Neuronal stem cell (in vitro differentiated cells): ENCODE measurements at regions not wholly inside any gene's neighbourhood (a gene's known extent, or its start where the extent isn't known, plus 50 kb on each side); places are given as distances from the start of the nearest gene placed in this dataset.

Experiments
- DNase-seq: peaks from one replicate; pipeline ENCODE4 v3.0.0-alpha.2; 2013; ENCODE audit warnings: low spot score
- H2AFZ ChIP-seq: one replicate; pipeline ENCODE4 v1.6.1; 2013; ENCODE audit warnings: mild to moderate bottlenecking, low read length, inconsistent platforms
- H2AK5ac ChIP-seq: 2 replicates; pipeline ENCODE4 v1.6.1; 2013; ENCODE audit warnings: low read depth, mild to moderate bottlenecking, inconsistent platforms, low read length, moderate library complexity, mixed read lengths
- H2BK120ac ChIP-seq: 2 replicates; pipeline ENCODE4 v1.6.1; 2013; ENCODE audit warnings: low read depth, mild to moderate bottlenecking, inconsistent platforms, low read length, moderate library complexity, mixed read lengths
- H2BK12ac ChIP-seq: one replicate; pipeline ENCODE4 v1.6.1; 2013; ENCODE audit warnings: low read length, inconsistent platforms
- H2BK15ac ChIP-seq: 2 replicates; pipeline ENCODE4 v1.6.1; 2013; ENCODE audit warnings: mild to moderate bottlenecking, low read length, inconsistent platforms, mixed read lengths
- H2BK5ac ChIP-seq: one replicate; pipeline ENCODE4 v1.6.1; 2013; ENCODE audit warnings: inconsistent platforms, mild to moderate bottlenecking, low read length, moderate library complexity
- H3K14ac ChIP-seq: one replicate; pipeline ENCODE4 v1.6.1; 2013; ENCODE audit warnings: low read length, inconsistent platforms
- H3K18ac ChIP-seq: 2 replicates; pipeline ENCODE4 v1.6.1; 2013; ENCODE audit warnings: low read length, inconsistent platforms
- H3K23ac ChIP-seq: 2 replicates; pipeline ENCODE4 v1.6.1; 2013; ENCODE audit warnings: low read depth, mild to moderate bottlenecking, mixed read lengths, low read length, inconsistent platforms; ENCODE audit not compliant: poor library complexity
- H3K27ac ChIP-seq: replicated peaks from 3 replicates; pipeline ENCODE4 v1.5.1; 2013; ENCODE audit warnings: low read length, inconsistent platforms
- H3K27me3 ChIP-seq, 3 experiments: 2 replicates each; pipeline ENCODE4 v1.6.1; 2013; ENCODE audit warnings: low read length in 3 of 3, mild to moderate bottlenecking in 2 of 3, inconsistent platforms in 1 of 3, low read depth in 1 of 3, mixed read lengths in 1 of 3, moderate library complexity in 1 of 3; ENCODE audit not compliant: control insufficient read depth in 3 of 3, insufficient read depth in 3 of 3
- H3K36me3 ChIP-seq, 2 donors: replicated peaks in 1 of 2; 2 replicates each; pipeline ENCODE4 v1.6.1; 2013; ENCODE audit warnings: low read length in 2 of 2; ENCODE audit not compliant: control insufficient read depth in 2 of 2, insufficient read depth in 2 of 2
- H3K4ac ChIP-seq: 2 replicates; pipeline ENCODE4 v1.6.1; 2013; ENCODE audit warnings: inconsistent platforms, mild to moderate bottlenecking, low read length, moderate library complexity
- H3K4me1 ChIP-seq, 2 donors: 1 replicate in 1 of 2; 2 replicates in 1 of 2; pipeline ENCODE4 v1.6.1; 2013; ENCODE audit warnings: low read length in 2 of 2, low read depth in 1 of 2; ENCODE audit not compliant: control insufficient read depth in 2 of 2, insufficient read depth in 1 of 2
- H3K4me2 ChIP-seq: one replicate; pipeline ENCODE4 v1.6.1; 2013; ENCODE audit warnings: mild to moderate bottlenecking, low read length, inconsistent platforms; ENCODE audit not compliant: insufficient read depth, poor library complexity, severe bottlenecking
- H3K4me3 ChIP-seq, 2 donors: 2 replicates each; pipeline ENCODE4 v1.5.1; 2013; ENCODE audit warnings: low read length in 2 of 2, mild to moderate bottlenecking in 2 of 2, inconsistent platforms in 1 of 2, moderate library complexity in 1 of 2
- H3K79me1 ChIP-seq: one replicate; pipeline ENCODE4 v1.6.1; 2013; ENCODE audit warnings: low read depth, mild to moderate bottlenecking, inconsistent platforms, low read length, moderate library complexity
- H3K9ac ChIP-seq: one replicate; pipeline ENCODE4 v1.6.1; 2013; ENCODE audit warnings: mild to moderate bottlenecking, low read depth, low read length, inconsistent platforms; ENCODE audit not compliant: poor library complexity
- H3K9me3 ChIP-seq, 2 donors: replicated peaks in 1 of 2; 2 replicates each; pipeline versions ENCODE3 to v1.6.1; 2013; ENCODE audit warnings: low read length in 2 of 2, mild to moderate bottlenecking in 2 of 2, inconsistent platforms in 1 of 2, low read depth in 1 of 2, mixed read lengths in 1 of 2, moderate library complexity in 1 of 2; ENCODE audit not compliant: control insufficient read depth in 2 of 2, insufficient read depth in 1 of 2
- H4K8ac ChIP-seq: one replicate; pipeline ENCODE4 v1.6.1; 2013; ENCODE audit warnings: low read depth, mild to moderate bottlenecking, inconsistent platforms, low read length, moderate library complexity
- H4K91ac ChIP-seq: one replicate; pipeline ENCODE4 v1.6.1; 2013; ENCODE audit warnings: low read length, low read depth, mild to moderate bottlenecking, inconsistent platforms; ENCODE audit not compliant: poor library complexity
- WGBS, 2 donors: extraction: QIAGEN DNeasy Blood & Tissue Kit; methylation state at CpG; one replicate each; pipeline ENCODE4 v1.1.7; 2013; ENCODE audit warnings: missing lambda C conversion rate in 2 of 2, mixed read lengths in 1 of 2; ENCODE audit not compliant: insufficient read length in 2 of 2, insufficient replicate concordance in 1 of 2; ENCODE audit errors: extremely low coverage in 2 of 2; 5-methylcytosine and 5-hydroxymethylcytosine counted together

DNA sequence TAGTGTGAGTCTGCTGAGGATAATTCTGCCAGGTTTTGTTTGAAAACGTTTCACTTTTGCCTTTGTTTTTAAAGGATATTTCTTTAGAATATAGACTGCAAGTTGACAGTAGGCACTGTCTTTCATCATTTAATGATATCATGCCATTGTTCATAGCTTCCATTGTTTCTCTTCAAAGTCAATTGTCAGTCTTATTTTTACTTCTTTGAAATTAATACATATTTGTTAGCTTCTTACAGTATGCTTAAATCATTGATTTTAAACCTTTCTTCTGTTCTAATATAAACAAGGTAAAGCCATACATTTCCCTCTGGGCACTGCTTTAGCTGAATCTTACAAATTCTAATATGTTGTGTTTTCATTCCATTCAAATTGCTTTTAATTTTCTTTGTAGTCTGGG is 62.3 kb upstream of the PARVA start:
- Histone ChIP-seq H3K36me3 (no peaks in the 10 kb centered on the region), H3K4me3 (no peak overlapping the region), H2AK5ac (no peak overlapping the region), H3K18ac (no peak overlapping the region), H3K79me1 (no peaks in the 10 kb centered on the region), H3K9me3 (peaks cover 3 to 4% of the 10 kb centered on the region in 2 donors), H2AFZ (no peak overlapping the region), H3K14ac (no peak overlapping the region), H3K27ac (no peak overlapping the region), H3K23ac (no peak overlapping the region), H2BK15ac (no peak overlapping the region), H3K4ac (no peak overlapping the region), H2BK12ac (no peak overlapping the region), H2BK120ac (no peak overlapping the region), H2BK5ac (no peak overlapping the region), H3K4me2 (no peak overlapping the region), H3K27me3 (no peaks in the 10 kb centered on the region), H4K91ac (no peak overlapping the region), H4K8ac (no peak overlapping the region), H3K4me1 (peaks cover 0 to 3% of the 10 kb centered on the region in 2 donors), H3K9ac (no peak overlapping the region)
- no CpG with 5 or more reads among the region's 1 CpG for WGBS, 2 donors
- DNase-seq: no peak

DNA sequence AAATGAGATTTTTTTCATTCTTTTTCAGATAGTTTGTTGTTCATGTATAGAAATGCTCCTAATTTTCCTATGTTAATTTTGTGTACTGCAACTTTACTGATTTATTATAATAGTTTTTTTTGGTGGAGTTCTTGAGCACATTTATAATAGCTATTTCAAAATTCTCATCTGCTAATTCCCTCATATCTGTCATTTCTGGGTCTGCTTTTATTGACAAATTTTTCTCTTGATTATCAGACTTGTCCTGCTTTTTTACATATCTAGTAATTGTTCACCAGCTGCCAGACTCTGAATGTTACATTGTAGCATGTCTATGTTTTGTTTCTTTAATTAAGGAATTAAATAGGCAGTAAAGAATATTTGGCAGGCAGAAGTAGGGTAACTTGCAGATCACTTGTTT is 60.9 kb upstream of the PARVA start:
- no peak overlapping the region for H2BK120ac ChIP-seq
- no peak for DNase-seq
- H4K8ac ChIP-seq: no peak overlapping the region
- H2BK5ac ChIP-seq: no peak overlapping the region
- no peaks in the 10 kb centered on the region for H3K36me3 ChIP-seq
- H3K4me3 ChIP-seq: no peak overlapping the region
- peaks cover 3 to 4% of the 10 kb centered on the region in 2 donors for H3K9me3 ChIP-seq
- no peak overlapping the region for H3K18ac ChIP-seq
- H3K27ac ChIP-seq: no peak overlapping the region
- no peaks in the 10 kb centered on the region for H3K79me1 ChIP-seq
- no peak overlapping the region for H3K14ac ChIP-seq
- no peak overlapping the region for H3K4me2 ChIP-seq
- no peak overlapping the region for H3K9ac ChIP-seq
- no peak overlapping the region for H4K91ac ChIP-seq
- peaks cover 0 to 3% of the 10 kb centered on the region in 2 donors for H3K4me1 ChIP-seq
- H3K4ac ChIP-seq: no peak overlapping the region
- H3K23ac ChIP-seq: no peak overlapping the region
- H2AFZ ChIP-seq: no peak overlapping the region
- H2BK12ac ChIP-seq: no peak overlapping the region
- H2AK5ac ChIP-seq: no peak overlapping the region
- H3K27me3 ChIP-seq: no peaks in the 10 kb centered on the region
- no peak overlapping the region for H2BK15ac ChIP-seq

DNA sequence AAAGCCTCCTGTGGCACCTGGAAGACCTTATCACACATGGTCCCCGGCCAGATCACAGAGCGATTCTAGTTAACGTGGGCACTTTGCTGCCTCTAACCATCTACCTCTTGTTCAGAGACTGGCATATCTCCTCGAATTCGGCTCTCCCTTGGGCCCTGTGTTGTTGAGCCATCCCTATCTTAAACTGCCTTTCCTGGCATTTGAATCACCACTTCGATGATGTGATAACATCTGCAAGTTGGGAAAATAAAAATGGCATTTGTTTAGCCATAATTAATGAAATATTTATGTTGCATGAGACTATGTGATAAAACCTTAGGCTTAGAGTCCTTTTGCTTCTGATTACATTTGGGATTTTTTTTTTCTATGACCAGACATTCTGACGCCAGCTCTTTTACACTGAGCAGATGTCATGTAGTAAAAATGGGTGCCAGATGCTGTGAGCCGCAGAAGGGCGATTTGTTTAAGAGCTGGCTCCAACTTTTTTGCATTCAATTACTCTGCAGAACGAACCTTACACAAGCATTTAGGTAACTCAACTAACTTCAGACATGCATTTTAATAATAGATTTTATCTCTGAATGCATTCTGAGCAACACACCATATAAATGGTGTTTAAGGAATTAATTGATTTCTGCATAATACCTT is 58.5 kb upstream of the PARVA start:
- H2AK5ac ChIP-seq: no peak overlapping the region
- H3K27me3 ChIP-seq: no peaks in the 10 kb centered on the region
- H3K9ac ChIP-seq: no peak overlapping the region
- no peak overlapping the region for H3K4me3 ChIP-seq
- H4K8ac ChIP-seq: no peak overlapping the region
- no peak overlapping the region for H3K4ac ChIP-seq
- peaks cover 0 to 3% of the 10 kb centered on the region in 2 donors for H3K4me1 ChIP-seq
- no peak overlapping the region for H3K14ac ChIP-seq
- no CpG with 5 or more reads among the region's 10 CpGs for WGBS, 2 donors
- no peak for DNase-seq
- no peak overlapping the region for H2BK12ac ChIP-seq
- H3K9me3 ChIP-seq: peaks cover 3 to 4% of the 10 kb centered on the region in 2 donors
- no peak overlapping the region for H3K18ac ChIP-seq
- H3K4me2 ChIP-seq: no peak overlapping the region
- H3K23ac ChIP-seq: no peak overlapping the region
- H4K91ac ChIP-seq: no peak overlapping the region
- no peak overlapping the region for H2BK120ac ChIP-seq
- H2BK5ac ChIP-seq: no peak overlapping the region
- no peaks in the 10 kb centered on the region for H3K79me1 ChIP-seq
- H3K27ac ChIP-seq: no peak overlapping the region
- H2BK15ac ChIP-seq: no peak overlapping the region
- no peaks in the 10 kb centered on the region for H3K36me3 ChIP-seq
- H2AFZ ChIP-seq: no peak overlapping the region

DNA sequence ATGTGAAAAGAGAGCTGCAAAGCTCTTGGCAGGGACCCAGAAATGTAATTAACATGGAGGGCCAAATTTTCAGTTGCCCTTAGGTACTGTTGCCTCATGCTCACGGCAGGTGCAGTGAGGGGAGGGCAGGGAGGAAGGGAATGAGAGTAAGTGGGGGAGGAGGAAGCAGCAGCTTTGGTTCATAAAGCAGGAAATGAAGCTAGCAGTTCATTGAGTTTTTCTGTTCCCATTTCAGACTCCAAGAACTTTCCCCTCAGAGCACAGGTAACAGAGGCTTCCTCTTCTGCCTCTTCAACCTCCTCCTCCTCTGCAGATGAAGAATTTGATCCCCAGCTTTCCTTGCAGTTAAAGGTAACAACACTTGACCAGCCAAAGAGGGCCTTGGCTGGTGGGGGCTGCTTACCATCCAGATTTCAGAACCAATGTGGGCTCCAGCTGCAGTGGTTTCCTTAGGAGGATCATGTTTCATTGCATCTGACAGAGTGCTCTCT is 57.9 kb upstream of the PARVA start:
- Histone ChIP-seq H3K36me3 (no peaks in the 10 kb centered on the region), H3K9ac (no peak overlapping the region), H2AFZ (no peak overlapping the region), H3K27me3 (no peaks in the 10 kb centered on the region), H4K8ac (no peak overlapping the region), H3K79me1 (no peaks in the 10 kb centered on the region), H3K4ac (no peak overlapping the region), H3K9me3 (peaks cover 3 to 4% of the 10 kb centered on the region in 2 donors), H3K4me1 (peaks cover 0 to 3% of the 10 kb centered on the region in 2 donors), H3K18ac (no peak overlapping the region), H4K91ac (no peak overlapping the region), H3K14ac (no peak overlapping the region), H2AK5ac (no peak overlapping the region), H3K4me3 (no peak overlapping the region), H3K27ac (no peak overlapping the region), H2BK5ac (no peak overlapping the region), H2BK120ac (no peak overlapping the region), H3K4me2 (no peak overlapping the region), H2BK12ac (no peak overlapping the region), H2BK15ac (no peak overlapping the region), H3K23ac (no peak overlapping the region)
- WGBS, 2 donors: no CpG with 5 or more reads among the region's 1 CpG
- no peak for DNase-seq
